ENCODE measurements at regions not wholly inside any gene's neighbourhood (a gene's known extent, or its start where the extent isn't known, plus 50 kb on each side); places are given as distances from the start of the nearest gene placed in this dataset.
"Not testable (repeated sequence)": the region's sequence is repeated elsewhere in the genome, so short reads cannot be mapped to it uniquely, and the experiment has no call there.

DNA sequence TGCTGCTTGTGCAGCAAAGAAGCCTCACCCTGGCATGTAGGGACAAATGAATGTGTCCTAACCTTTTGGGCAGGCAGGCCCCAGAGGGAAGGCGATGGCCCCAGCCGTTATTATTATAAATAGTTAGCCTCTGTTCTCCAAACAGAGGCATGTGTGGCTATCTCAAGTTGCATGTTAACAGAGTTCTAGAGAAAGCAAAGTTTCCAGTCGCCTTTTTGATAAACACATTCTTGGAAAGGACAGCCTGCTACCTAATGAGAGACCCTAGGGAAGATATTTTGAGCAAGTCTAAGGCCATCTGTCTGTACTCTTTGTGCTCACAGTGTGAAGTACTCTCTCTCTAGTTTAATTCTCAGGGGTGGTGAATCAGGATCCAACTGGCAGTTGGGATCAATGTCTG is 97.4 kb upstream of the FHL2 start:
- DNase-seq (ENCODE audit: low read depth in 2 of 2): no peak

DNA sequence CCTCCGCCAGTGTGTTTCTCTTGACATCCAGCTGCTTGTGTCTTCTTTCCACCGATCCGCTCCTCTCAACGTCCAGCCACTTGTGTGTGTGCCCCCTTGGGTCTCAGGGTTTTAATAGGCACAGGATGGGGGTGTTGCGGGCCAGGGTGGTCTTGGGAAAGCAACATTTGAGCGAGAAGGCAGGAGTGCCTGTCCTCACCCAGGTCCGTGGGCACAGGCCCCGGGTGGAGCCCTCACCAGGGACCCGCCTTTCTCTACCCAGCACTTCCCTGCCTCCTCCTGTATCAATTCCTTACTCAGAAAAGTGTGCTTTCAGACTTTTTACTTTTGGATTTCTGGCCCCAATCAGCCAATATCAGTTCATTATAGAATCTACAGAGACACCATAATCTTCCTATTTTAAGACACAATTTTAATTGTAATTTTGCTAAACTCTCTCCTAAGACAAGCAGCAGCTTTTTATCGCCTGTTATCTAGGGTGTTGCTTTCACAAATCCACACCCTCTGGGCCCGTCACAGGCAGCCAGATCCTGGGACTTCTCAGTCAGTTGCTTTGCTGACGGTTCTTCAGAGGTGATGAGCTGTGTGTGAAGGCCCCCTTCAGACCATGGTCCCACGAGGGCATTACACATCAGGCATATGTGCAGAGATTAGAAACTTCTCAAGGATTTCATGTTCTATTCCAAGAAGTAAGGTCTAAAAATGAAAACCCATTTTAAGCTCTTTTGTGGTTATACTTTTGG is 96.0 kb upstream of the FHL2 start:
- no peak for DNase-seq (ENCODE audit: low read depth in 2 of 2)

DNA sequence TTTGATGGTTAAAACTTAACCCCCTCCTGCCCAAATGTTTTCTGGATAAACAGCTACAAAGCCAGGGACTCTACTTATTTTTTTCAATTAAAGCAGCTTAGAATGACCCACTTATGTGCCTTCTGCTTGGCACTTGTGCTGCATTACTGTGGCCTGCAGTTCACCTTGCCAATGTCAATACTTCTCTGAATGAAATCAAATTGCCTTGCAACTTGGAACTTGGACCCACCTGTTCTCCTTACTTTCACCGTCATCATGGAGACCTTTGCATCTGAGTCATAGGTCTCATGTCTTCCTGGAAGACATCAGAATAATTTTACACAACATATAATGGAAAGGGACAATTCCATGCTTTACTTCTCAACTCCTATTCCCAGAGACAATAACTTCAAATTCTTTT is 92.1 kb upstream of the FHL2 start:
- no peak for DNase-seq (ENCODE audit: low read depth in 2 of 2)

DNA sequence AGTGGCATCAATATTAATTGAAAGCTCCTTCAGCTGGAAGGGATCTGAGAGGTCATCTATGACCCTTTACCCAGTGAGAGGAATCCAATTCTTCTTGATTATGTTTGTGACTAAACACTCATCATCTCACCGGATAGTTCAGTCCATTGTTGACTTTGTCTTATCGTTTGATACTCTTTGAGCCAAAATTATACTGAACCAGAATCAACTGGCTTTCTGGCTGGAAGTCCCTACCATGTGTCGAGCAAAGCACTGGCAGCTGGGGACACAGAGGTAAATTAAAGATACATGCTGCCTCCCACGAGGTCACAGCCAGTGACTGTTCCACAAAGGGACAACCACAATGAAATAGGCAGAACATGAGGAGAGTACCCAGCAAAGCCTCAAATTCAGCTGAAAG is 91.4 kb upstream of the FHL2 start:
- no peak for DNase-seq (ENCODE audit: low read depth in 2 of 2)

DNA sequence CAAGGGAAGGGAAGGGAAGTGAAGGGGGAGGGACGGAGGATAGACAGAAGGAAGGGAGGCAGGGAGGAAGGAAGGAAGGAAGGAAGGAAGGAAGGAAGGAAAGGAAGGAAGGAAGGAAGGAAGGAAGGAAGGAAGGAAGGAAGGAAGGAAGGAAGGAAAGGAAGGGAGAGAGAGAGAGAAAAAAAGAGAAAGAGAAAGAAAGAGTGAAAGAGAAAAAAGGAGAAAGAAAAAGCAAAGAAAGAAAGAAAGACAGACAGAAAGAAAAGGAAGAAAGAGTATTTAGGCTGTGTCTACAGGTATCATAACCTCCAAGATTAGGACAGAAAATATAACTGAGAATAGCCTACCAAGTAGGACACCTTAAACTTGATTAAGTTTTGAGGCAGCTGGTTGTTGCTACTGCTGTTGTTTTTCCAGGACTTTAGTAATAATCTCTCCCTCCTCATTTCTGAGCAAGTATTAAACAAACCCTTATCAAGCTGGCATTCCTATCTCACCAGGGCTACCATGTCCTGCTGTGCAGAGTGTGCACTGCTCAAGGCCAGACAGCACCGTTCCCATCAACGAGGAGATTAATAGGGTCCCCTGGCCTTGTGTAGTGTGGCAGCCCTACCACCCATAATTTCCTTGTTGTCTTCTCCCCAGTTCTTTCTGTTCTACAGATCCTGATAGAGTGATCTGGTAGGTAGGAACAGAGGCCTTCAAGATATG is 90.5 kb upstream of the FHL2 start:
- DNase-seq (ENCODE audit: low read depth in 2 of 2): no peak

DNA sequence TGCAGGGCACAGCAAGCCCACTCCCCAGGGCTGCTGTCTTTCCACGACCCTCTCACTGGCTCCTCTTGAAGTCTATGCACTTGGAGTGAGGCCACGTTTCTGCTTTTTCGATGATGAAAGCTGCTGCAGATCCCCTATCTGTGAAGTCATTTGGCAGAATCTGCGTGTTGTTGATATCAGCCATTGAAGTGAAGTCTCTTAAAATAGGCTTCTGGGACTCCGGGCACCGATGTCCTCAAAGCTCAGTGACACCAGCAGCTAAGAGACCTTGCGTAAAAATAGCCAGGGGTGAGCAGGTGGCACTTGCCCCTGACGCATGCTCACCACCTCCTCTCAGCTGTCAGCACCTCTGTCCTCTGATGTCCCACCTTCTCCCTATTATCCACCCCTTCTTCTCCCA is 89.4 kb upstream of the FHL2 start:
- DNase-seq (ENCODE audit: low read depth in 2 of 2): no peak

DNA sequence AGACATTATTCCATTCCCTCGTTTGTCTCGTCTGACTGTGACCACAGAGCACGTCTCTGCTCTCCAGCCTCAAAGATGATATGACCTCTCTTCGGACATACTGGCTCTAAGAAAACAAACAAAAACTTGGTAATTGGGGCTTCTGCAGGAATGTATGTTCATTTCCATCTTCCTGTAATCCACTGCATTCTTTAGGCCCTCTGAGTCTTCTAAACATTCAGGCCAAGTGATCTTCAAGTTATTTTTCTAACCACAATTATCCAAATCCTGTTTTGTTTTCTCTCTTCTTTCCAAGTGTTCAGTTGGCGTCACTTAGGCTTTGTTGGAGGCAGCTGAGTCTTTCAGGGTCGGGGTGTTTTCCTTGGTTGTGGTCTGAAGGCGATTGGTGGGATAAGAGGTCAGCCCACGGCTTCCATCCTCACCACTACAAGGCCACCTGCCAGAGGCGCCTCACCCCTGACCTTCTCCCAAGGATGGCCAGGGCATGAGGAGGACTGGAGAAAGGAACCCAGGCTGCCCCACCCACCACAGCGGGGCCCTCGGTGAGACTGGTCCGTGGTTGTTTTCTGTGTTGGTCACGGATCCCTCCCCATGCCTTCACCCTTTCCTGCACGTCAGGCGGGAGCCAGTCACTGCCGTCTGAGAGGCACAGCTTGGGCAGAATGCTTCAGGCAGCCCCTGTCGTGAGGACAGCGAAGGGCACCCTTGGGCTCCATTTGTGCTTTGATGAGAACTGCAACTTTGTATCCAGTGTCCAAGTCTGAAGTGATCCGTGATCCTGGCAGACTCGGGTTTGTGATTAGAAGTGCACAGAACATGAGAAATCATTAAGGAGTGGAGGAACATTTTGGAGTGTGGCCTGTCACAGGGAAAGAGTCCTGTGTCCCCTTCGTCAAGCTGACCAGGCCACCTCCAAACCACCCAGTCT is 88.6 kb upstream of the FHL2 start:
- DNase-seq (ENCODE audit: low read depth in 2 of 2): no peak

DNA sequence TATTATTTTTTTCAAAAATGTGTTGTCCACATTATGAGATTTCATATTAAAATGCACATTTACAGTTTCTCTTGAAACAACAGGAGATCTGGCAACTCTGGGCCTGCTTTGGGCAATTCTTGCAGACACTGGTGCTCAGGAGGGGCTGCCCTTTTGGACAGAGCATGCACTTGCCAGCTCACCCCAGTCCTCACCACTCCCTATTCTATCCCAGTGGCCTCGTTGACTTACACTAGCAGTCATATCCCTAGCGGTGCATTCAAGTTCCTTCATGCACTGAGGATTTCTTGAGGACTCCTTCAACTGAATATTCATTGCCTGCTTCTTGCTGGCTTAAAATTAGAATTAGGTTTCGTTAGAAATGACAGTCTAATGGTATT is 87.9 kb upstream of the FHL2 start:
- DNase-seq (ENCODE audit: low read depth in 2 of 2): no peak

DNA sequence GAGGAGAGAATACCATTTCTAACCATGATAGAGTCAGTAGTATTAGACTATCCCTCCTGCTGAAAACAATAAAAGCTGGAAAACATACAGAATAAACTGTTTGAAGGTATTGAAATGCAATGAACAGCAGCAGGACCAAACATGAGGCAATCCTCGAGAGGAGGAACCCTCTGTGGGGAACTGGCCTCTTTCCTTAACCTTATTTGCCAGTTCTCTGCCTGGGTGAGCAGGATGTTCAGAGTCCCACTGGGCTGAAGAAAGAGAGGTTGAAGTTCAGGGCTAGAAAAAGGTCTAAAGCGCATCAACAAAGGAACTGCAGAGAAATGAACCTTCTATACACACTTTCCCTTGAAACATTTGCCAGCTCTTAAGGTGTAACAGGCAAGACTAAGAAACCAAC is 79.8 kb upstream of the FHL2 start:
- DNase-seq (ENCODE audit: low read depth in 2 of 2): no peak

DNA sequence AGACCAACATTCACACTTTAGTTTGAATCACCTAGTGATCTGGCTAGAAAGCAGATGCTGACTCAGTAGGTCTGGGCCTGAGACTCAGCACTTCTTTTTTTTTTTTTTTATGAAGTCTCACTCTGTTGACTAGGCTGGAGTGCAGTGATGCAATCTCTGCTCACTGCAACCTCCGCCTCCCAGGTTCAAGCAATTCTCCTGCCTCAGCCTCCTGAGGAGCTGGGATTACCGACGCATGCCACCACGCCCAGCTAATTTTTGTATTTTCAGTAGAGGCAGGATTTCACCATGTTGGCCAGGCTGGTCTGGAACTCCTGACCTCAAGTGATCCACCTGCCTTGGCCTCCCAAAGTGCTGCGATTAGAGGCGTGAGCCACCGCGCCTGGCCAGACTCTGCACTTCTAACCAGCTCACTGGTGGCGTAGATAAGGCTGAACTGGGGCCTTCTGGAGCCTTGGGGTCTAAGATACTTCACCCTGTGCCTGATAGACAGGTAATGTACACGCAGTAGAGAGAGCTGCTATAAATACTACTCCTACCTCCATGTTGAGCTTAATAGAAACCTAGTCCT is 78.3 kb upstream of the FHL2 start:
- DNase-seq (ENCODE audit: low read depth in 2 of 2): not testable (repeated sequence)

DNA sequence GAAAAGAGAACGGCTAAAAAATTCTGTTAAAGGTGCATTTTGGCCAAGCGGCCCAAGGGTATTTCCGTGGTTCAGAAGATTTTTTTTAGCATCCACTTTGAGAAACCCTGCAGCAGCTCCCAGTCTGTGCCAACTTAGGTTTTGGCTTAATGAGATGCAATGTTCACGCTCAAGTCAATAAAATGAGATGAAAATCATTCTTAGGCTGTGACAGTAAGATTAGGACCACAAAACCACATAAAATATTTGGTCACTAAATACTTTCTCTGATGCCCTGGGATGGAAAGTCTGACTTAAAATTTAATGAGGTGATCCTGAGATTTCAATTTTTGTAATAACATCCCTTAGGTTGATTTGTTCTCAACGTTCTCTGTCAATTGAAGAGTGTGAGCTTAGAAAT is 74.2 kb upstream of the FHL2 start:
- DNase-seq (ENCODE audit: low read depth in 2 of 2): no peak

DNA sequence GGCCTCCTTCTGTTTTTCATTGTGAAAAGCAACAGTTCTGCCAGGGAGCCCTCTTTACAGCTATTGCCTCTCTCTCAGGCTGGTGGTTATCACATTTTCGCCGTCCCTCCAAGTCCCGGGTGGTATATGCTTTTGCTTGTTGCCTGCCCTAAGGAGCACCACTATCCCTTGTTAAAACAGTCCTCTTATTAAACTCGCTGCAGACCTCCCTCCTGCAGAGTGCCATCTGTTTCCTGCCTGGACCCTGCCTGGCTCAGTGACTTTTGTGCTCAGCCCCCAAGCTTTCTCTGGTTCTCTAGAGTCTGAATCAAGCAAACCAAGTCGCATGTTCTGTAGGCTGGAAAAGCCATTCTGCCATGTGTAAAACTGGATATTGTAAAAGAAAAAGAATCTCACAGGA is 72.1 kb upstream of the FHL2 start:
- DNase-seq (ENCODE audit: low read depth in 2 of 2): no peak

DNA sequence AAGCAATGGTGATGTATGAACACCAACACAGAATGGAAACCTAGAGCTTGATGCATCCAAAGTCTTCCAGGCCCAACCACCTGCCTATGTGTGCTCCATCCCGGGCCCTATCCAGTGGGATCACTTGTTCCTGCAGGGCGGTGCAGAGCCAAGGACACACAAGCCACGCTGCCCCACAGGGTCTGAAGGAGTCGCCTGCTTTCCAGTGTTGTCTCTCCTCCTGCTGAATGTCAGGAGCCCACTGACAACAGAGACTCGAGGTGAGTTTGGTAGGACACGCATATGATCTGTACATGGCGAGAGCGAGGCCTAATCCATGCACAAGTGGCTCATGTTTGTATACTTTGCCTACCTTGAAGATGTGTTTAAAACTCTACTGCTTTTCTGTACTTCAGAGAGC is 70.9 kb upstream of the FHL2 start:
- no peak for DNase-seq (ENCODE audit: low read depth in 2 of 2)

DNA sequence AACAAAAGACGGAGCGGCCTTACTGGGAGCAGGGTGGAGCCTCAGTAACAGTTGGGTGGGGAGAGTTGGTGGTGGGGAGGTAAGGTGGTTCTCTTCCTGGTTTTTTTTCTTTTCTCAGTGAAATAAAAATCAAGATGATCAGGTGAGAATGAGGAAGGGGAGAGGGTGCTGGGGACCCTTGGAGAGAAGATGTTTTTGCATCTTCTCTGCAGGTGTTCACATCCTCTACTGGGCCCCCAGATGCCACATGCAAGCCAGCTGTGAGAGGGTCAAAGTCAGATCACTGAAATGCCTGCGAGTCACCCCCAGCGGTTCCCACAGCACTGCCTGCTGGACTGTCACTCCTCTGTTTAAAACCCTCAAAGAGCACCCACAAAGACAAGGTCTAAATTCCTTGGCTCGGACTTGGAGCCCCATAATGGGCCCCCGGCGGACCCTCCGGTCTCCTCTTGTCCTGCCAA is 69.8 kb upstream of the FHL2 start:
- DNase-seq (ENCODE audit: low read depth in 2 of 2): no peak

DNA sequence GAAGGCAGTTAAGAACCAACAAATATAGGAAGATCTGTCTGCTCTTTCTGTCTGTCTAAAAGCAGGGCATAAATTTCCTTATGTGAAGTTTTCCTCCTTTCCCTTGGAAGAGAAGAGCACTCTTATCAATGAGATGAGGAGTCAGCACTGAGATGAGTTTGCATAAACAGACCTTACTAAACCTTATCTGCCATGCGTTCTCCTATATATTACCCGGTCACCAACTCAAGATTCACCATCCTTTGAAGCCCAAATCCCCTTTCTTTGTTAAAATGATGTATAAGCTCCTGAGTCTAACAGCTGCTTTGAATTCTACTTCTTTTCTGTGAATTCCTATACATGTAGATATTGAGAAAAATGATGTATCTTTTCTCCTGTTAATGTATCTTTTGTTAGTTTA is 65.5 kb upstream of the FHL2 start:
- no peak for DNase-seq (ENCODE audit: low read depth in 2 of 2)

DNA sequence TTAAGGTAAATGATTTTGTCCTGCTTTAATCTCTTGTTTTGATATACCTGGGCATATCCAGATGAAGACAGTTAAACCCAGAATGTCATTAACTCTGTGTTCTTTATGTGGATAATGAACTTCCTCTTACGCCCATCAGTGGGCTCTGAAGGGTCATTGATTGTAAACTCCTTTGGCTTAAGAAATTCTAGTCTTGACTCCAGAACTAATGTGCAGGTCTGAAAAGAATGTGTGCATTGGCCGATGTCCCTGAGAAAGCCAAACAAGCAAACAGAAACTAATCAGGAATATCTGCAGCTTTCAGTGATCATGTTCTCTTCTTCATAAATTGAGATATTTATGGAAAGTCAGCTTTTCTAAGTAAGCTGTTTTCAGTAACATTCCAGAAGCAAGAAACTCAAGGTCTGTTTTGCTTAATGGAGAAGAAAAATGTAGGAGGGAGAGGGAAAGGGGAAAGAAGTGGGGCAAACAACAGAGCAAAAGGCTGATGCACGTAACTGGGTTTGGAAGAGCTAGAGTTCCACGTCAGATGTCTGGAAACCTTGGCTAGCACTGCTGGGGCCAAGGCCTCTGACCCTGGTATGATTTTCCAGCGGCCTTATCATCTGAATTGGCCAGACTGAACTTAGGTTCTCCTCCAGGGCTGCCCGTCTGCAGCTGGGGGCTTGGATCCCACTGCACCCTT is 61.3 kb upstream of the FHL2 start:
- DNase-seq (ENCODE audit: low read depth in 2 of 2): no peak

DNA sequence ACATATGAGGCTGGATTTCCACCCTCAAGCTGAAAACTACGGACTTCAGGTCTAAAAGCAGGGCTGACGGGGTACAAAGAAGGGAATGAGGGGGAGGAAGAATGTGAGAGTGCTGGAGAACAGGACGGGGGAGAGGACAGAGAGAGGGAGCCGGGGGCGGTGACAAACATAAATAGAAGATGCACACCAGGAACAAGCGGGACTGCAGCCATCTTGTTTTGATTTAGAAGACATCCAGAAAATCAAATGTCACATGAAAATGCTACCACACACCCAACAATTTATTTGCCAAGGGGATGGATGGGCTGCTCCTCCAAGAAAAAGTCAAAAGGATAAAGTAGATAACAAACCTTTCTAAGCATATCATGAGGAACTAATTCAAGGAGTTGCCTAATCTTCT is 59.2 kb upstream of the FHL2 start:
- DNase-seq (ENCODE audit: low read depth in 2 of 2): no peak

DNA sequence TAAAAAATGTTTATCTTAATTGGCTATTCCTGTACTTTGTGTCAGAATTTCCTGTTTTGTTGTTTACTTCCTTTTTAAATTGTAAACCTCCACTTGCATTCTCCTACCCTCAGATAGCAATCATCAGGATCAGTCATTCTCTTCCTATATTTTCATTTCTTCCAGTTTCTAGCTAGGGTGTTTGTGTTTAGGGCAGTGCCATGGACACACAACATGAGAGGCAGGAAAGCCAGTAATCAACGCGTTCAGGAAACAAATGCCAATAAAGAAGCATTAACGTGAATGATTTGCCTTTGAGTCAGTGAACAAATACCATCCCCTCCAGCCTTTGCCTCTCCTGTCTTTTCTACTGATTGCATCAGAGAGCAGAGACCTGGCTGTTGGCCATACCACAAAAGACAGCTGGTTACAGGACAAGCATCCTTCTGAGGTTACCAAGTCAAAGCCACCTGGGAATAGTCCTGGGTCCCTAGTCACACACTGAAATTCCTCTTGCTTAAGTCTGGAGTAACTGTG is 56.7 kb upstream of the FHL2 start:
- DNase-seq (ENCODE audit: low read depth in 2 of 2): no peak

DNA sequence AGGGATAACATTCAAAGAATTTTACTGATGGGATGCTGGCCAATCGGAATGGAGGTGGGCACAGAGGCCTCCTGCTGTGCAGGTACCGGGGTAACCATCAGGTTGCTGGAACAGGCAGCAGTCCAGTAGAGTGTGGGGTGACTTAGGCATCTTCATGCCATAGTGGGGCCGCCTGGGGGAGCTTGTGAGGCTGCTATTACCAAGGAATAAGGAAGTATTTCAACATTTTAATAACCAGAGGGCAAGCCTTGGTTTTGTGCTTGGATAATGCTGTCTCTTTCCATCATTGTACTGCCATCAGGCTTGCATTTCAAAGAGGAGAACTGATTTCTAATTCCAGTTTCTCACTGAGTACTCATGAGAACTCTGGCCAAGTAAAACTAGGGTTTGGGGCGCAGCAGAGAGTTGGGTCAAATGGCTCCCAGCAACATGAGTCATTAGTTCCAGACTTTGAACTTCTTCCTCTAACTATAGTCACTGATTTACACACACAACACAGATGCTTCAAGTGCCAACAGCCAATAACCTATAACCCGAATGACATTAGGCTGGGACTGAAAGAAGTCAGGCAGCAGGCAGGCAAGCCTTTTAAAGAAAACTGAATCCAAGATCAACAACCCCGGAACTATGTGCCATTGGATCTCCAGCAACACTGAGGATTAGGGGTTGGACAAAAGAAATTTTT is 56.1 kb upstream of the FHL2 start:
- no peak for DNase-seq (ENCODE audit: low read depth in 2 of 2)

DNA sequence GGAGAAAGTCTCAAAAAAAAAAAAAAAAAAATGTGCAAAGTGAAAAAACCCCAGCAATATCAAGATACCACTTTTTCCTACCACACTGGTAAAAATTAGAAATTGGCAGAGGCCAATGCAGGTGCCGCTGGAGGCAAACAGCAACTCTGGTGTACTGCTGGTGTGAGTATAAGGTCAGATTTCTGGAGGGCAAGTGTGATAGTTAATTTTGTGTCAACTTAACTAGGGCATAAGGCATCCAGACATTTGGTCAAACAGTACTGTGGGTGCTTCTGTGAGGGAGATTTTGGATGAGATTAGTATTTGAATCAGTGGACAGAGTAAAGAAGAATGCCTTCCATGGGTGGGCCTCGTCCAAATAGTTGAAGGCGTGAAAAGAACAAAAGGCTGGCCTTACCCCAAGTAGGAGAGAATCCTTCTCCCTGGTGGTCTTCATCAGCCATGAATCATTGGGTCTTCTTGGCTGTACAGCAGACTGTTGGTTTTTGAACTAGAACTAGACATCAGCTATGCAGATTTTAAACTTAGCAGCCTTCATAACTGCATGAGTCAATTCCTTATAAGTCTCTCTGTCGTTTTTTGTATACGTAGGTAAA is 52.8 kb upstream of the FHL2 start:
- no peak for DNase-seq (ENCODE audit: low read depth in 2 of 2)
